Renal cortical epithelial cell (primary cell): ENCODE measurements at regions not wholly inside any gene's neighbourhood (a gene's known extent, or its start where the extent isn't known, plus 50 kb on each side); places are given as distances from the start of the nearest gene placed in this dataset.

Experiments used
- DNase-seq: peaks from one replicate; pipeline ENCODE4 v3.0.0-alpha.2; 2011; ENCODE audit warnings: low read depth

DNA sequence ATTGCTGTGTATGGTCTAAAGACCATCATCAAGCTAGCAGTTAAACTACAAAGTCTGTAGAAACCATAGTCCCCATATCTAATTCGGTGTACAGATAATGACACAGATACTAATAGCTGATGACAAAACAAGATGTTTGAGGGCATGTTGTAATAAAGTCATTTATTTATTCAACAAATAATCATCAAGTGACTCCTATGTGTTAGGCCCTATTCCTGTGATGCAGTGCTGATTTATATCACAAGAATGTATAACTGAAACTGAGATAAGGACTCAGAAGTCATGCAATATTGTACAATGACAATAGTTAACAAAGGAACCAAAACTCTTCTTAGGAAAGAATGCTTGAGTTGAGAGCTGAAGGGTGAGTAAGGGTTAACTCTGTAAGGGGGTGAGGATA, 315.0 kb upstream of the NR3C2 start:
- no peak for DNase-seq

DNA sequence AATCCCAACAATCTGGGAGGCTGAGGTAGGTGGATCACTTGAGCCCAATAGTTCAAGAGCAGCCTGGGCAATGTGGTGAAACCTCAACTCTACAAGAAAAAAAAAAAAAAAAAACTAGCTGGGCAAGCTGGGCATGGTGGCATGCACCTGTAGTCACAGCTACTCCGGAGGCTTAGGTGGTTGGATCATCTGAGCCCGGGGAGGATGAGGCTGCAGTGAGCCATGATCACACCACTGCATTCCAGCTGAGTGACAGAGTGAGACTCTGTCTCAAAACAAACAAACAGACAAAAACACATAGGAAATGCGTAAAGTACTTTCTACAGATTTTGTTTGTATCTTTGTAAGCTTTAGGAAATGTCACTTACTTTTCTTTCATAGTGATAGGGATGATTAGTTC, 307.2 kb upstream of the NR3C2 start:
- peak; percentile 58 for DNase-seq

DNA sequence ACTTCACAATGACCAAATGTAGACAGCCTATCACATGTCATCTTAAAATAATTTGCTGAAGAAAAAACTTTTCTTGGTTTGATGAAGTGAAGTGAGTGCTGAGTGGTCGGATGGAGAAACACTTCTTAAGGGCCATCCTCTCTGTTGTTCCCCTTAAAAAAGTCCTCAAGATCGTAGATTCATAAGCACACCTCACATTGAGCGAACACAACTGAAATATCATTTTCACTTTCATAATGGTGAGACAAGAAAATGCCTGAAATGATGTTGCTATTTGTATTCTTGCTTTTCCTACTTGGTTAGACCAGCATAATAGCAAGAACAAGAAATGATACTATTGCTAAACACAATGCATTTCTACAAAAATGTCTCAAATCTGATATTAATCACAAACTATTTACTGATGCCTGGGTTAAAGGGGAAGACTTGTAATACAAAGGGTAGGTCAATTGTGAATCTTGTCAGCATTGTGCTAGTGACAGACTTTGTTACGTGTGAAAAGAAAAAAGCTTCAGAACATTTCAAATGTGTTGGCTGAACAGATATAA, 305.6 kb upstream of the NR3C2 start:
- no peak for DNase-seq

DNA sequence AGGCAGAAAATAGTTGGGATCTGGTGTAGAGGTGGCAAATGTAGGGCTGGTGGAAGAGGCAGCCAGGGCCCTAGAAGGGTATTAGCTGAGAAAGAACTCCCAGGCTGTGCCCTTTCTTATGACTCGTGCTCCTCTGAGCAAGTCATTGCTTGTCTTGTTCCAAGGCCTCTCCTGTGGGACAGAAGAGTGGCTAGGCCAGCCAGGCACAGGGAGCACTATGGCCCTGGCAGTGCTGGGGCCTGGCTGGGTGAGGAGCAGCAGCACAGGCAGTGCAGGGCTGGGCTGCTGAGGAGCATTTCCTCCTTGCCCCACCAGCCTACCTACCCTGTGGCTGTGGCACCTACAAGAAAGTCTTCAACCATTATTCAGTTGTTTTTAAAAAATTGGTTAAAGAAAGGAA, 298.5 kb upstream of the NR3C2 start:
- peak; percentile 9 for DNase-seq

DNA sequence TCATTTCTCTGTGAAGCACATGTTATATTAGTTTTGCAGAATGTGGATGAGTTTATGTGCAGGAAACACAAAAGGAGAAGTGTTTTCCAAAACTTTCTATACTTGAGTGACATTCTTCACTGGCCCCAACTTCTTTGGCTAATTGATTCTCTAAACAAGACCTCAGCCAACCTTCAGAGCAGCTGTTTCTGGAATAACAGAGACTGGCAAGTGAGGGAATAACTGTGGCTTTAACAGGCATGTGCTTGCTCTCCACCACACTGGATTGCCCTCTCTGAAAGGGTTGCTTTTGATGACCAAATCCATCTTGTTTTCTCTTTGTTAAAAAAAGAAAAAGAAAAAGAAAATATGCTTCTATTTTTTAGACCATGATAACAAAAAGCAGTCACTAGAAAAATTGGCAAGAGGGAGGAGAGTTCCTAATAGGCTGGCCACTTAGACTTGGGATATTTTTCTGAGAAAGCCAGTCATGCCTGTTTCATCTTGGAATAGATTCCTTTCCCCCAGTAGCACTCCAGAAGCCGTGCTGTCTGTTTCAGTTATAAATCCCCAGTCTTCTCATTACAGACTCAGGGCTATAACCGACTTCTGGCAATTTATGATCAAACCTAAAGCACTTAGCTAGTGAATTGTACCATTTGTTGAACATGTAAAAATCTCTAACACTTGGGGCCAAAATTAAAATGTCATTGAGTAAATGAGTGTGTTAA, 295.0 kb upstream of the NR3C2 start:
- DNase-seq: no peak

DNA sequence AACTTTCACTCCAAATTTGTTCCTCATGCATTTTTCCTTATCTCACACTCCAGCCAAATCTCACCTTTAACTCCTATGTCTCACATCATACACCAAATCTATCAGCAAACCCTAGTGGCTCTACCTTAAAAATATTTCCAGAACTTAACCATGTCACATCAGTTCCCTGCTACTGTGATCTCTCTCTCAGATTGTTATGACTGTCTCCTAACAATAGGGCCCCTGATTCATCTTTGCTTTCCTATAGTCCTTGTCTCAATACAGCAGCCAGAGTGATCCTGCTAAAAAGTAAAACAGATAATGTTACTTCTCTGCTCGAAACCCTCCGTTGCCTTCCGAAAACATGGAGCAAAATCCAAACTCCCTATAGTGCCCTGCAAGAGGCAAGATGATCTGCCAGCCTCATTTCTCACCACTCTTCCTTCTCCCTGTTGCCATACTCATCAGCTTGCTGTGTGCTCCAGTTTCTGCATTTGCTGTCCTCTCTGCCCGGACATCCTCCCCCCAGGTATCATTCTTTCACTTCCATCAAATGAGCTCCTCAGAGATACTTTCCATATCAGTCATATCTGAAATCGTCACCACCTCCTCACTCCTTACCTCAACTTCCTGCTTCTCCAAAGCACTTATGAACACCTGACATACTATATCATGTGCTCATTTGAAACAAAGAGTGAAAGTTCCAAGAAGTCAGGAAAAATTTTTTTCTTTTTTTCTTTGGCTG, 293.4 kb upstream of the NR3C2 start:
- peak; percentile 9 for DNase-seq

DNA sequence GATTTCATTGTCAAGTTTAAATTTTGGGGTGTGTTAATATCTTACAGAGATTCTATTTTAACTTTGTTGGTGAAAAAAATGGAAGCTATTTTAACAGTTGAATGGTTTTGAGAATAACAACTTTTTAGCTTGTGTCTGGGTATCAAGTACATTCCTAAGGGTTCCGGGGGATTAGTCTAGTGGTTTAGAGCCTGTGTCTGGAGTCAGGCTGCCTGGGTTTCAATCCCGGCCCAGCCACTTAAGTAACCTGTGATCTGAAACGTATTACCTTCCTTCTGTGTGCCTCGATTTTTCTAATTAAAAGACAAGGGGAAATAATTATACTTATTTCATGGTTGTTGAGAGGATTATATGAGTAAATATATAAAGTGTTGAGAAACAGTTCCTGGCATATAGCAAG, 288.6 kb upstream of the NR3C2 start:
- peak; percentile 82 for DNase-seq

DNA sequence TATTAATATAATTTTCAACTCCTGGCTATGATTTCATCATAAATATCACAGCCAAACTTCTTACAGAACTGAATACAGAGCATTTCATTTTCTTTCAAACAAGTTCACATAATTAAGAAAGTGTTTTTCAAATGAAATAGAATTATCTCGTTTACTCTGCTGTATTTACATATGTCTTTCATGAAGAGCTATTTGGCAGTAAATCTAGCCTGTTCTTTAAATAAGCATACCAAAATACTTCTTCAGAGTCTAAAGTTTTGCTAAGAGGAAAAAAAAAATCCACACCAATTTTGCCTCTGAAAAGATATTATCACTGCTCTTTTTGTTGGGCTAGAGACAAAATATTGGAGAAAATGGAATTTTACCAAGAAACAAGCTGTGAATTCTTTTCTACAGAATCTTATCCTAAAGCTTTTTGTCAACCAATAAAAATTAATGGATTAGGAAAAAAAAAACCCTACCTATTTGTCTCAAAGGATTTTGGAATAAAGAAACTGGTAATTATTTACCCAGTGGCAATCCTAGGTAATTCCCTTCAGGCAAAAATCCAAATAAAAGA, 287.9 kb upstream of the NR3C2 start:
- DNase-seq: no peak

DNA sequence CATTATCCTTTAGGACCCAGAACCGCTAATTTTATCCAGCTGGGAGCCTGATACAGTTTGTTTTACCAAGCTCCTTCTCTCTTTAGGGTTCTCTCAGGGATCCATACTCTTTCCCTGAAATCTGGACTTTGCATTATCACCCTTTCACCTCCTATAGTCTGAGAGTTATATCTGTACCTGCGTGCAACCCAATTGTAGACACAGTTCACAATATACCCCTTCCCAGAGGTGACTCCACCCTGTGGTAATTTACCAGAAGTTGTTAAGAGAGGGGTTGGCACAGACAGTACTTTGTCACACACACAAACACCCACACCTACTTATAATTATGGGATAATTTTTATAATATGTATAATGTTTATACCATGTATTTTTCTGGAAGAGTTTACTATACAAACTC, 275.8 kb upstream of the NR3C2 start:
- no peak for DNase-seq

DNA sequence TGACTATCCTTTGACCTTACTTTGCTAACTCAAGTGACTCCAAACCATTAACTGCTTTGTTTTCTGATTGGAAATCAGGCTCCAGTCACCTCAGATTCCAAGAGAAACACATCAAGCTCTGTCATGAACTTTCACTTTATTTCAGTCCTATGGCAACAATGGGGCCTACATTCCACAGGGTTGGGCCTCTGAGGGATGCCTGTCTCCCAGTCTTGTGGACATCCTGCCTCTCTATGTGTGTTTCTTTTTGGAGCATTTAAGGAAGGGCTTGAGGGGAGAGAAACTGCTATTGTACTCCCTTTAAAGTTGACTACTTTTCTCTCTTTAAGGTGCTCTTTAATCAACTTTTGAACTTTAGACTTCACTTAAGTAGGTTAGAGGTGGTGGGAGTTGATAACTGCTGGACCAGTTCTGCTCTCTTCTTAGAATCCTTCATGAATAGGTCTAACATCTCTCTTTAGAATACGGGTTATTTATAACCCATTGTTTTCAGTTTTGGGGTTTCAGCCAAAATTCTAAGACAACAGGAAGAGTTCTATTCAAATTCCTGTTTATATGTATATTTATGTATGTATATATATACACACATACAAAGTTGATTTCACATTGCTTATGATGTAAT, 274.3 kb upstream of the NR3C2 start:
- DNase-seq: peak; percentile 91

DNA sequence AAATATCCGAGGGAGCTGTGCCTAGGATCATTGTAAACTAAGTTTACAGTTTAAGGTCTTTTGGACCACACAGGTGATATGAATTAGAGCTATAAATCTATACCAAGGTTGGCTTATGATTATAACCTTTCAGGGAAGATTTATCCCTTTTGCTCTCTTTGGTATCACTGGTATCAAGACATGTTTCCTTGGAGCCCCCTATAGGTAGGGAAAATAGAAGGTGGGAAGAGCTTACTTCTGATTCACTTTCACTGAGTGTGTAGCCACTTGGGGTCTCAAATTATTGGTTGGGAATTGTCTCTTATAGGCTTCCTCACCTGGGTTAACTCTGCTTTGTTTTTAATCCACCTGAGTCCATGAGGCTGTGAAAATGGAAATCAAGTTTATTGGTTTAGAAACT, 262.1 kb upstream of the NR3C2 start:
- no peak for DNase-seq

DNA sequence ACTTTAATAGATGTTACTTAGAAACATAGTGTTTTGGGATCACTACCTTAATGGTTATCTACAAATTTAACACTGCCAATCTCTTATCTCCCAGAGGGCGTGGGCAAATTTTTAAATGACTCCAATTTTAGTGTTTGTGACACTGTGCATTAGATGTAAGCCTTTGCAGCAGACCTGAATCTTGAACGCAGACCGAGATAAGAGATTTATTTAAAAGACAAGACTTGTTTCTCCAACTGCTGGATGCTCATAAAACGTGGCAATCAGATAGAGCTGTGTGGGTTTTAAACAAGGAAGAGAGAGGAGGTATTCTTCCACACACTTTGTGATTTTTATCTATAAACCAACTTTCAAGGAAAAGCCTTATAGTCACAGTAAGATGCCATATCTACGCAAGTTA, 252.5 kb upstream of the NR3C2 start:
- no peak for DNase-seq

DNA sequence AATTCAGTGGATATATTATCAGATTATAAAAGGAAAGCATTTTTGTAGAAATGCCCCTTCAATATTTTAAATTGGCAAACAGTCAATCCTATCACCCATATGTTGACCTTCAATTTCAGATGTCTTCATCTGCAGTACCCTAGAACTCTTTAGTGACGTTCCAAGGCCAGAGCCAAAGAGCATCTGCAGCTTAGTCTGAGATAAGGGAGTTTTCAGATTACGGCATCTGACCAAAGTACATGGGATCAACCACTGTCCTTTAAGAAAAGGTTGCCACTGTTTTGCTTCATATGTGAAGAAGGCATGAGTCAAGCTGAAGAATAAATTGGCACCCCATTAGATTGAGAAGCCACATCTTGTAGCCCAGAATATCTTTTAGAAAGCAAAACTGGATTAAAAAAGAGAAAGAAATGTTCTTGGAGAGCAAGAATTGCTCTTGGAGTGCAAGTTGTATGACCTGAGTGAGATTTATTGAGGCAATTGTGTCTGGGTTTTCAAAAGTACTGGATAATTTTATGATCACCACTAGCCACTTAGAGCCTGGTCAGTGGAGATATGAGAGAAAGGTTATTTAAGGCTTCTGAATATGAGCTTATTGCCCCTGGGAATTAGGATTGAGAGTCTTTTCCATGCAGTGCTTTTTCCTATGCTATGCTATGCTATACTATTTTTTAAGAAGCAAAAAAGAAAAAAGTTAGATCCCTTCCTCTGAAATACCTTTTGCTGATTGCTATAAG, 251.9 kb upstream of the NR3C2 start:
- no peak for DNase-seq

DNA sequence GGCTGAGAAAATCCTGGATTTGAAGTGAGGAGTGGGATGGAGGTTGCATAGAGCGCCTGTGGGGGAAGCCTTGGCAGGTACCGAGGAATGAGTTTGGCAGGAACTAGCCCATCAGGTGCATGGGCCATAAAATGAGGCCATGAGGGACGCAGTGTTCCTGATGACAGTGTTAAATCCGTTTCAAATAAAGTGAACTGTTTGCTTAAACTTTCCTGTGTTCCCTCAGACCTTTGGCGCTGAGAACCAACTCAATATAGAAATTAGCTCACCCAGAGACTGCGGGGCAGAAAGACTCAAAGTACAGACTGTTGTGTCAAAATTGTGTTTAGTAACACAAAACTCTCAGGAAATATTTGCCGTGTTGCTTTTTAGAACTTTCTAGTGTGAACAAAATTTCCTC, 250.0 kb upstream of the NR3C2 start:
- DNase-seq: no peak

DNA sequence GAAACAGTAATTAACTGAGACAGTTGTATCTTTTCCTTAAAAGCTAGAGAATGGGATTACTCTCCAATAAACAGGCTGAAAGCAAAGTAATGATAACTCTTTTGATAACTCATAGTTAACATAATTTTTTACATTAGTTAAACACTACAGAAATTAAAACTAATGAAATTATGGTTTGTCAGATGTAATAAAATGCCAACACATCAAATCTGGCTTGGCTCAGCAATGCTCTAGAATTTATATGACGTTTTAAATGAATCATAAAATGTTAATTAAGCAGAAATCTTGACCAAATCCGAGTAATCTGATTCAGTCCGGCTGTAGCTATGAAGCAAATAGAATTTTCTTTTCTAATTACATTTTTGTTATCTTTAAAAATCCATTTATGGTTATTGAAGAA, 244.2 kb upstream of the NR3C2 start:
- no peak for DNase-seq

DNA sequence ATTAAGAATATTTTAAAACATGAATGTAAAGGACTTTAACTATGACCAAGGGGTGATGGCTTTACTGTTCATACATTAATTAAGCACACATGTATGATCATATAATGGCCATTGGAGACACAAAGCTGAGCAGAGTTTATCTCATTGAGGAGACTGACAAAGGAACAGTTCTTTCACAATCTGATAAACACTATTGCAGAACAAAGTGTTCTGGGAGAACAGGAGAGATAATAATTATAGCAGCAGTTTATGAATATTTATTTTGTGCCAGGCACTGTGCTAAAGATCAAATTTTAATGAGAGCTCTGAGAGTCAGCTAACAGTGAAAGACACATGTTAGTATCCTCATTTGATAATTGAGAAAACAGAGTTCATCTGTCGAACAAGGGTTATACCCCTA, 242.4 kb upstream of the NR3C2 start:
- DNase-seq: no peak

DNA sequence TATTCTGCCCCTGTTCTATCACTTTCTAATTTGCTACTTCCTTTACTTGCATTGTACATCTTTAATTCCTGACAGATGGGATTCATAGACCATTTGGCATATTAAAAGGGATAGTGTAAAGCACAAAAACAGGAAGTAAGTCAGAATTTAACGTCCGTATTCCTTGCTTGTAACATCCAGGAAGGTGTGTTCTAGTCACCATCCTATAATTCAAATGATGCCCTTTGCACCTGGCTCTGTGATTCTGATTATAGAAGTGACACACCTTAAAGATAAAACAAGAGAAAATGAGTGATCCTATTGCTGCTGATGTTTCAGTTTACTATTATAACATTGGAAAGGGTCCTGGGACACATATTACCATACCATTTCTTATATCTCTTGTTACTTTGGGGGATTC, 238.7 kb upstream of the NR3C2 start:
- DNase-seq: no peak

DNA sequence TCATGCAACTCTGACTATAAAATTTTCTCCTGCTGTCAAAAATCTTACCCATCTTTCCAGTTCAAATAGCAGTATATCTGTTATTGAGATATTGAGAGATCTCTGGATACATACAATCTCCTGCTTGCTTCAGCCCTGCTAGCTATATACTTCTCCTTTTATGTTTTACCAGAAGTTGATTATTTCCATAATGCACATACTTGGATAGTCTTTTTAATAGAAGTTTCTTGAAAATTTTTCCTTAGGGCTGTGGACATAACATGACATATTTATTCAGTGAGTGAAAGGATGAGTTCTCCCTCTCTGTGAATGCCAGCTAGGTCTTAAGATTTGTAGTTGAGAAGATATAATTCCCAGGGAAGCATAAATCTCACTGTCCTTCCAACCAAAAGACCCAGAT, 234.1 kb upstream of the NR3C2 start:
- no peak for DNase-seq

DNA sequence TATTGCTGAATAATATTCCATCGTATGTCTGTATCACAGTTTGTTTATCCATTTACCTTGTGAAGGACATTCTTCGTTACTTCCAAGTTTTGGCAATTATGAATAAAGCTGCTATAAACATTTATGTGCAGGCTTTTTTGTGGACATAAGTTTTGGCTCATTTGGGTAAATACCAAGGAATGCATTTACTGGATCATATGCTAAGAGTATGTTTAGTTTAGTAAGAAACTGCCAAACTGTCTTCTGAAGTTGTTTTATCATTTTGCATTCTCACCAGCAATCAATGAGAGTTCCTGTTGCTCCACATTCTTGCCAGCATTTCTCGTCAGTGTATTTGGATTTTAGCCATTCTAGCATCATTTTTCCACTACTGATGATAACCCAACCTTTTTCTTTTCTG, 232.7 kb upstream of the NR3C2 start:
- no peak for DNase-seq

DNA sequence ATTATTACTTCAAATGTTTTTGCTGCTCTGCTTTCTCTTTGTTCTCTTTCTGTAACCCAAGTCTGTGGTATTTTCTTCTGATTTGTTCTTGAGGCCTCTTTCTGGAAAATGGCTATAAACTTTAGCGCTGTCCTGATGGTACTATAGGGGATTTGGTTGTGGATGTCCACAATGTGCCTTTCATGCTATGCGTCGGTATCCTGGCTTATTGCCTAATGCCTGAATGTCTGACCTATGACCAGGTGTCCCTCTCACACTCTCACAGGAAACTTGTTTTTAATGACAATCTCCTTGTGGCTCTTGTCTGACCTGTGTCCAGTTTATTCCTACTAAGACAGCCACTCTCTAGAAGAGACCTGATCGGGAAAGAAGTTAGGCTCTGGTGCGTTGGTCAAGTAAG, 222.4 kb upstream of the NR3C2 start:
- no peak for DNase-seq

DNA sequence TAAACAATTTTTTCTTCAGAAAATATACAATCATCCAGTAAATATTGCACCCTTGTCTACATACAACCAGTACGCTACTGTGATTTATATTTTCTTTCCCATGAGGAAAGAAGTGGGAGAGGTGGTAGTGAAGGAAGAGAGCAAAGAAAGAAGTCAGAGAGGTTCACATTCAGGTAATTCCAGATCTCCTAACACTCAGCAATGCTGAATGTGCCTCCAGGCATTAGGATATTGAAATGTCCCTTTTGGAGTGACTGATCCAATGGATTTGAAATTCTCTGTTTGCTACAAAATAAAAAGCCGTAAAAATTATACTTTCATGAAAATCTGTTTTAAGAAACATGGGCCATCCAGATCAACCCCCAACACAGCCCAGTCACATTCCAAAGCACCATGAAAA, 211.9 kb upstream of the NR3C2 start:
- DNase-seq: no peak

DNA sequence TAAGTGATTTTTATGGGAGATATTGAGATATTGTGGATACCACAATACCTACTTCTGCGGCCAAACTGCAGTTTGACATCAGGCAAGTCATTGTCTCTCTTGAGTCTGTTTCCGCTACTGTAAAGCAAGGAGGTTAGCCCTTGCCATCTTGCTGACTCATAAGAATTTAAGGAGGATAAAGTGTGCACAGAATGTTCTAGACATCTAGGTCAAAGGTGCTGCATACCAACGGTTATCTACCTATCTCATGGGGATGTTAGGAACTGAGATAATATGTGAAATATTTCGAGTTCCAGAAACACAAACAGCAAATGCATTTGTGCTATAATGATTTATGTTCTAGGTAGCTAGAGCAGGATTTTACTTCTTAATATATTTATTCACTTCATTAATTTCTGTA, 211.5 kb upstream of the NR3C2 start:
- DNase-seq: peak; percentile 8
